ENCODE measurements at regions not wholly inside any gene's neighbourhood (a gene's known extent, or its start where the extent isn't known, plus 50 kb on each side); places are given as distances from the start of the nearest gene placed in this dataset.

DNA sequence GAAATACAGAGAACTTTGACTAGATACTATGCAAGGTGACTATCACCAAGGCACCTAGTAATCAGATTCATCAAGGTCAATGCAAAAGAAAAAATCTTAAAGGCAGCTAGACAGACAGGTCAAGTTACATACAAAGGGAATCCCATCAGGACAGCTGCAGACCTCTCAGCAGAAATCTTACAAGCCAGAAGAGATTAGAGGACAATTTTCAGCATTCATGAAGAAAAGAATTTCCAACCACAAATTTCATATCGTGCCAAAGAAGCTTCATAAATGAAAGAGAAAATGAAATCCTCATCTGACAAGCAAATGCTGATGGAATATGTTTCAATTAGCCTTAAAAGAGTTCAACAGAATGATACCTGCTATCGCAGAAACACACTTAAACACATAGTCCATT is 913.7 kb downstream of the RPS29 start:
- H3K36me3 ChIP-seq, result no peaks in the 10 kb centered on the region
- H3K4me1 ChIP-seq, result no peaks in the 10 kb centered on the region
- no peak overlapping the region for H3K4me3 ChIP-seq
- DNase-seq (no peak), ATAC-seq (no peak)
- 53% methylated on average over 2 of the region's 2 CpGs for WGBS (ENCODE audit: insufficient coverage, low coverage, low lambda C conversion rate, missing lambda C conversion rate)
- intact Hi-C loops (cut with DNase I), result no loop called here
- TF ChIP-seq, protein P1, sequence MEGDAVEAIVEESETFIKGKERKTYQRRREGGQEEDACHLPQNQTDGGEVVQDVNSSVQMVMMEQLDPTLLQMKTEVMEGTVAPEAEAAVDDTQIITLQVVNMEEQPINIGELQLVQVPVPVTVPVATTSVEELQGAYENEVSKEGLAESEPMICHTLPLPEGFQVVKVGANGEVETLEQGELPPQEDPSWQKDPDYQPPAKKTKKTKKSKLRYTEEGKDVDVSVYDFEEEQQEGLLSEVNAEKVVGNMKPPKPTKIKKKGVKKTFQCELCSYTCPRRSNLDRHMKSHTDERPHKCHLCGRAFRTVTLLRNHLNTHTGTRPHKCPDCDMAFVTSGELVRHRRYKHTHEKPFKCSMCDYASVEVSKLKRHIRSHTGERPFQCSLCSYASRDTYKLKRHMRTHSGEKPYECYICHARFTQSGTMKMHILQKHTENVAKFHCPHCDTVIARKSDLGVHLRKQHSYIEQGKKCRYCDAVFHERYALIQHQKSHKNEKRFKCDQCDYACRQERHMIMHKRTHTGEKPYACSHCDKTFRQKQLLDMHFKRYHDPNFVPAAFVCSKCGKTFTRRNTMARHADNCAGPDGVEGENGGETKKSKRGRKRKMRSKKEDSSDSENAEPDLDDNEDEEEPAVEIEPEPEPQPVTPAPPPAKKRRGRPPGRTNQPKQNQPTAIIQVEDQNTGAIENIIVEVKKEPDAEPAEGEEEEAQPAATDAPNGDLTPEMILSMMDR (IDR thresholded peaks at IDR 0.05), result no peak
- no peak for TF ChIP-seq POLR2A (IDR thresholded peaks at IDR 0.05)
- H3K9me3 ChIP-seq, result no peaks in the 10 kb centered on the region
- H3K27ac ChIP-seq, result no peak overlapping the region
- H3K27me3 ChIP-seq, result no peaks in the 10 kb centered on the region

DNA sequence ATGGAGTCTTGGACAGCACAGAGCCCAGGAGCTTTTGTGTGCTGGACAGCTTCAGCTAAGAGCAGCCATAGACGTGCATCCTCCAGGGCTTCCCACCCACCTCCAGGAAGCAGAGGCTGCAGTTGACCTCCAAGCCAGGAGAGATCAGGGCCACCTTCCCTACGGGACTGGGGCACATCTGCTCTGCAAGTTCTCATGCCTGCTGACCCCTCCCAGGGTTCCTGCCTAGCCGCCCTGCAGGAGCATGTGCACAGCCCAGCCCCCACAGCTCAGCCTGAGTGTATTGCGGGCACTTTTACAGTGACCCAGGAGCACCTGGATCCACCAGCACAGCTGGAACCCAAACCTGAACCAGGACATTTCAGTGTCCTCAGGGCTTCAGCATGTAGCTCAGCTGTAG is 915.2 kb downstream of the RPS29 start:
- ATAC-seq (peak in 1 of 4 donors; percentile 36), DNase-seq (peak in 1 of 3 donors; percentile 22)
- H3K4me3 ChIP-seq, result no peak overlapping the region
- H3K36me3 ChIP-seq, result no peaks in the 10 kb centered on the region
- no peaks in the 10 kb centered on the region for H3K27me3 ChIP-seq
- WGBS (ENCODE audit: insufficient coverage, low coverage, low lambda C conversion rate, missing lambda C conversion rate), result 70% methylated on average over 2 of the region's 4 CpGs
- no peaks in the 10 kb centered on the region for H3K4me1 ChIP-seq
- no peak overlapping the region for H3K27ac ChIP-seq
- H3K9me3 ChIP-seq, result no peaks in the 10 kb centered on the region
- TF ChIP-seq, protein P1 (IDR thresholded peaks at IDR 0.05), result no peak
- no peak for TF ChIP-seq POLR2A (IDR thresholded peaks at IDR 0.05)
- intact Hi-C loops (cut with DNase I), result no loop called here

- Histone ChIP-seq H3K9me3 (no peaks in the 10 kb centered on the region), H3K4me3 (no peak overlapping the region), H3K27me3 (no peaks in the 10 kb centered on the region), H3K27ac (no peak overlapping the region), H3K36me3 (no peaks in the 10 kb centered on the region), H3K4me1 (no peaks in the 10 kb centered on the region)
- TF ChIP-seq, protein P1 (IDR thresholded peaks at IDR 0.05), result no peak
- TF ChIP-seq POLR2A (IDR thresholded peaks at IDR 0.05), result no peak
- intact Hi-C loops (cut with DNase I), result no loop called here
- WGBS (ENCODE audit: insufficient coverage, low coverage, low lambda C conversion rate, missing lambda C conversion rate), result 30% methylated on average over 3 of the region's 3 CpGs
- DNase-seq (no peak), ATAC-seq (no peak)
These were observed 920.9 kb downstream of the RPS29 start for GRCh38 chr14:48665077-48665784.

GRCh38 chr14:48643241-48643640 is 942.9 kb downstream of the RPS29 start:
- Histone ChIP-seq H3K27me3 (no peaks in the 10 kb centered on the region), H3K4me1 (no peaks in the 10 kb centered on the region), H3K4me3 (no peak overlapping the region), H3K36me3 (no peaks in the 10 kb centered on the region), H3K9me3 (no peaks in the 10 kb centered on the region), H3K27ac (no peak overlapping the region)
- TF ChIP-seq POLR2A (IDR thresholded peaks at IDR 0.05), result no peak
- TF ChIP-seq, protein P1 (IDR thresholded peaks at IDR 0.05), result no peak
- 29% methylated on average over 1 of the region's 1 CpG for WGBS (ENCODE audit: insufficient coverage, low coverage, low lambda C conversion rate, missing lambda C conversion rate)
- DNase-seq (no peak), ATAC-seq (no peak)
- intact Hi-C loops (cut with DNase I), result no loop called here

GRCh38 chr14:48628870-48629269 is 953.5 kb upstream of the MDGA2 start:
- TF ChIP-seq, protein P1 (IDR thresholded peaks at IDR 0.05), result no peak
- TF ChIP-seq POLR2A (IDR thresholded peaks at IDR 0.05), result no peak
- H3K27ac ChIP-seq, result no peak overlapping the region
- no peaks in the 10 kb centered on the region for H3K27me3 ChIP-seq
- ATAC-seq (no peak), DNase-seq (no peak)
- no peaks in the 10 kb centered on the region for H3K9me3 ChIP-seq
- H3K4me3 ChIP-seq, result no peak overlapping the region
- H3K4me1 ChIP-seq, result no peaks in the 10 kb centered on the region
- intact Hi-C loops (cut with DNase I), result no loop called here
- H3K36me3 ChIP-seq, result no peaks in the 10 kb centered on the region
